HG03066 (cell line): ENCODE measurements at regions not wholly inside any gene's neighbourhood (a gene's known extent, or its start where the extent isn't known, plus 50 kb on each side); places are given as distances from the start of the nearest gene placed in this dataset.

Experiments
- ATAC-seq: cut with Tn5 transposase; IDR thresholded peaks from one replicate; pipeline ENCODE4 v1.9.1; 2021; ENCODE audit warnings: low read depth; ENCODE audit not compliant: unreplicated experiment

GRCh38 chr5:111914966-111915636 is 158.1 kb upstream of the NREP start:
- no peak for ATAC-seq

DNA sequence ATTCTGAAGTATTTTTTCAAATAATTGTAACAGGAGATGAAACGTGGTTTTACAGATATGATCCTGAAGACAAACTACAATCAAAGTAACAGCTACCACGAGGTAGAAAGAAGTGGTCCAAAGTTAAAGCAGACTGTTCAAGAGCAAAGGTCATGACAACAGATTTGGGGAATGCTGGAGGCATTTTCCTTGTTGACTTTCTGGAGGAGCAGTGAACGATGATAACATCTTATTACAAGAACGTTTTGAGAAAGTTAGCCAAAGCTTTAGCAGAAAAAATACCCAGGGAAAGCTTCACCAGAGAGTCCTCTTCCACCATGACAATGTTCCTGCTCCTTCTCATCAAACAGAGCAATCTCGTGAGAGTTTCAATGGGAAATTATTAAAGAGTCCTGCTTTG is 145.4 kb upstream of the NREP start:
- ATAC-seq, result no peak

DNA sequence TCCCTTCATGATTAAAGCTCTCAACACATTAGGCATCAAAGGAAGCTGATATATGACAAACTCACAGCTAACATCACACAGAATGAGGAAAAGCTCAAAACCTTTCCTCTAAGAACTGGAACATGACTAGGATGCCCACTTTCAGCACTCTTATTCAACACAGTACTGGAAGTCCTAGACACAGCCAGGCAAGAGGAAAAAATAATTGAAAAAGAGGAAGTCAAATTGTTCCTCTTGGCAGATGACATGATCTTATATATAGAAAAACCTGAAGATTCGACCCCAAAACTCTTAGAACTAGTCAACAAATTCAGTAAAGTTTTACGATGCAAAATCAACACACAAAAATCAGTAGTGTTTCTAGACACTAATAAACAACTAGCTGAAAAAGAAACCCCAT is 144.3 kb upstream of the NREP start:
- ATAC-seq, result no peak

DNA sequence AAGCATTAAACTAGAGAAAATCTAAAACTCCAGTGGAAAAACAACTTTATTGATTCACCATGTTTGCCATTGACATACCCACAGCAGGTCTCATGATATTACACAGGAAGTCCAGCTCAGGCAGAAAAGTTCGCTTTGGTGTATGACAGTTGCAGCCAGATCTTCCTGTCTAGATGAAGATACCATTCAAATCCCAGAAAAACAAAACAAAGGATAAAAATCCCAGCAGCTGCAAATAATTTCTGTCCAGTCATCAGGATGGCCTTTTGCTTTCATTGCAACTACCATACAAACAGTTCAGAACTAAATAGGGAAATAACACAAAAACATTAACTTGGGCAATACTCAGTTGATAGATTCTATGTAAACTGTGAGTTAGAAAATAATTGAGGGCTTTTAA is 136.0 kb upstream of the NREP start:
- ATAC-seq, result no peak

DNA sequence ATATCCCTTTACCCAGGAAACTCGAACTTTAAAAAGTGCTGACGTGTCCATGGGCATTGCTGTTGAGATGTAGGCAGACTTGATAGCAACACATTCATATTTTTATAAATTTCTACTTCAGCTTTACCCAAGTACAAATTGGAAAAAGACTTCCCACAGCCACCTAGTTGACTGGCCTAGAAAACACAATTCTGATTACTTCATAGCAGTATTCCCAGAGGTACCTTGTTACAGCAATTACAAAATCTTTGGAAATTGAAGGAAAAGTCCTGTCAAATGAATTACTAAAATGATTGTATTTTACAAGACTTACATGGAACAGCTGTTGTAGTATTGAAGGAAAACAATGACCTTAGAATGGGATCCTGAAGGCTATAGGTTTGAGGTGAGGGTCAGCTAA is 130.7 kb upstream of the NREP start:
- ATAC-seq, result no peak

GRCh38 chr5:111869681-111870080 is 112.7 kb upstream of the NREP start:
- no peak for ATAC-seq

- ATAC-seq, result no peak
Observed at GRCh38 chr5:111865356-111865755, 108.4 kb upstream of the NREP start.

GRCh38 chr5:111863801-111864200 is 106.8 kb upstream of the NREP start:
- no peak for ATAC-seq

DNA sequence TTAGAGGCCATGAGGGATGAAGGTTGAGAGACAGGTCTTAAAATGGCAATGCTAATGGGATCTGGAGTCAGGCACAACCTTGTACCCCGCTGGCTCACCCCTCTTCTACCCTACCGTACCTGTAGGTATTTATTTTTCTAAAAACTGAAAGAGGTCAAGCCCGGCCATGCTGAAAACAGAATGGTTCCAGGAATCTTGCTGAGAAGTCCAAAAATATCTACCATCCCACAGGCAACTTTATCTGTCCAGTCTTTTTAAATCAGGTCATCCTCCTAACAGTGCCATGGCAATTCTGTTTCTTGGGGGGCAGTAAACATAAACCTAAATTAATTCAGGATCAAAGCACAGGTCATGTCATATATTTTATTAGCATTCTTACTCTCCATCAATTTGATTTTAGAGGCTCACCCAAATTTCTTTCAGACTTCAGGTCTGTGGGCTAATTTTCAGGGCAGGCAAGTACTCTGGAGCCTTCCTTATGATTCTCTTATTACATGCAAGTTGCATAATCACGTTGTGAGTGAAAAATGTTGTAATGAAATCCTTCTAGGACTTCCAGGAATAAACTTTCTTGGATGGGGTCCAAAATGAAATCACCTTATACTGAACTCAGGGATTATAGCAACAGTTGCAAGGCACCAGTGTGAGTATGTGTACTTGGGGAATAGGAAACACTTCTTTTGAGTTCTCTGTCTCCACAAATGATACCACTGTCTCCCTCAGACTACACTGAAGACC is 102.7 kb upstream of the NREP start:
- no peak for ATAC-seq

- ATAC-seq, result no peak
Observed at GRCh38 chr5:111859031-111859430, 102.0 kb upstream of the NREP start.

DNA sequence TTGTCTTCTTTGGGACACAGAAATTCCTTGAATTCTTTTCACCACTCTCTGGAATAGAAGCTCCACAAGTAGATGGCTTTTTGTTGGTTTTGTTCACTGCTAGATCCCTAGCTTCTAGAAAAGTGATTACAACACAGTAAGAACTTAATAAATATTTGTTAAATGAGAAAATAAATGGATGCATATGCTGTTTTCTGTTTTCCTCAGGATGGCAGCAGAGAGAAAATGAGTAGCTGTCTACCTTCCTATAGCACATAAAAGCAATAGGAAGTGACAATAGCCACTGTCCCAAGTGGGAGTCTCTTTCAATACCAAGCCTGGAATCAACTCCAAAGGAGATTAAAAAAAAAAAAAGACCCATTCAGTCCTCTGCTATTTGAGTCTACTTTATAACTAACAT is 100.6 kb upstream of the NREP start:
- ATAC-seq, result no peak

DNA sequence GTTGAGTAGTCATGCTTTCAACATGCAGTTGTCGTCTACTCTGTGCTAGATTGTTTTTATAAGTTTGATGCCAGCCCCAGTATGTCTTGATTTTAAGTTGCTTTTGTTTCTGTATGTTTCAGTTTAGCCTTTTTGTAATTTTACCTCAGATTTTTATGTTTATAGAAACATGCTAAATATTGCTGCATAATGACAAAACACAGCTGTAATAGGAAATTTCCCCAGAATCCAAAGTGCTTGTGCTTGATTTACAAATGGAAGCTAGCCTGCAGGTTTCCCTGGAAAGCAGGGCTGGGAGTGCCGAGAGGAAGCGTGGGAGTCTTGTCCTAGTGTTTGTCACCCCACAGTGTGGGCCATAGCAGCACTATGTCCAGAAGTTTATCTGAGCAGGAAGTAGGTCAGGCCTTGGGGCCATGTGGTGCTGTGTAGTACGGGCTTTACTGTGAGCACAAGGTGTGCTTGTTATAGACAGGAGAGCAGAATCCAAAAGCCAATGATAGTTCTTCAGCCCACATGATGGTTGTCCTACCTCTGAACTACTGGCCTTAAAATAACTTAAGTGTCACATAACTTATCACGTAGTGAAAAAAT is 100.0 kb upstream of the NREP start:
- ATAC-seq, result no peak

DNA sequence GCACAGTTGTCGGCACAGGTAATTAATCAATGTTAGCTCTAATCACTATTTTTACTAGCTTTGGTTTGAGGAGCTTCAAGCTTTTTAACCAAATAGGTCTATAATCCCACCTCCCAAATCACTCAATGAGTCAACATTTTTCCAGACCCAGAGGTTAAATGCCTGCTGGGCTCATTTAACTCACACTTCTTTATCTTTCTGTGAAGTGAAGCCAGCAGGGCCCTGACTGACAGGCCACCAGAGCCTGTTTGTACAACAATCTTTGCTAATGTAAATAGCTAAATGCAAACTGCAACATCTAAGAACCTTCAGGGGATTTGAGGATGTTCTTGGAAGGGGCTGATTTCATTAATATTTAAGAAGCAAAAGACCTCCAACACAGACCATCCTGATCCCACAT is 98.4 kb upstream of the NREP start:
- no peak for ATAC-seq

DNA sequence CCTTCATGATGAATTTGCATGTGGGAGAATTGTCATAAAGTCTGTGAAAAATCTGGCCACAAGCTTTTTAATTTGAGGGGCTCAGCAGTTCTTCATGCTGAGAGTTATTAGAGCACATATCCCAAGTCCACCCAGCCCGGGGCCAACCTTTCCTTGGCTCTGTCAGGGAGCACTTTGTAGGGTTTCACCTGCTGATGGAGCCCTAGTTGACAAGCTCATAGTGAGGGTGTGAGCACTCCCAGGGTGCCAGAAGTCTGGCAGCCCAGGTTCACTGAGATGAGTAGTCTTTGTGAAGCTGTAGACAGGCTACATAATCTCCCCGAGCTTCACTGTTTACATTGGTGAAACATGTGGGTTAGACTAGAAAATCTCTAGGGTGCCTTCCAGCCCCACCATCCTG is 97.2 kb upstream of the NREP start:
- no peak for ATAC-seq

- ATAC-seq, result peak; percentile 67
Observed at GRCh38 chr5:111853748-111854147, 96.8 kb upstream of the NREP start.

- ATAC-seq, result no peak
Observed at GRCh38 chr5:111851631-111852548, 94.9 kb upstream of the NREP start.

- no peak for ATAC-seq
Observed at GRCh38 chr5:111848476-111848875, 91.5 kb upstream of the NREP start.

- no peak for ATAC-seq
Observed at GRCh38 chr5:111847052-111847925, 90.3 kb upstream of the NREP start.

DNA sequence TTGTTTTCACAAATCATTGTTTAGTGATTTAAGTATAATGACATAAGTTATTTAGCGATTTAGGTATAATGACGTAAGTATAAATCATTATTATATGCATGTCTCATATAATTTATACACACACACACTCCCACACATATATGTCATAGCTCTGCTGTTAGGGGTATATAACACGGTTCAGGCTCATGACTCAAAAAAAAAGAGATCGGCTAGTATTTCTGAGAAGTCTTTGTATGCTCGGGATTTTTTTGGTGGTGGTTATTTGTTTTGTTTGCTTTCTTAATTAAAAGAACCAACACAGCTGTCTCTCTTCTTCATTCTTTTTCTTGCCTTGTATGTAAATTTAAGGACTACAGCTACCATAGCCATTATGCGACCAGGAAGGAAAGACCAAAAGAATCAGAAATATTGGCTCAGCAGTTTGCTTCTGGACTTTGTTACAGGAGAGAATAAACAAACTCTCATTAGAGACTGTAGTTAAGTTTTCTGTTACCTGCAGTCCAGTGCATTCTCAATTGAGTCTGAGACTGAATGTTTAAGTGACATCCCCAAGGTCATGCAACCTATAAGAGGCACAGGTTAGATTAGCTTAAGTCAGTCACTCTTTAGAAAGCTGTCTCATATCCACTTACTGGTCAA is 83.2 kb upstream of the NREP start:
- no peak for ATAC-seq

- no peak for ATAC-seq
Observed at GRCh38 chr5:111839438-111839837, 82.4 kb upstream of the NREP start.
